GM13976 (cell line): ENCODE measurements at regions not wholly inside any gene's neighbourhood (a gene's known extent, or its start where the extent isn't known, plus 50 kb on each side); places are given as distances from the start of the nearest gene placed in this dataset.

ENCODE experiments used
- DNase-seq: peaks from one replicate; pipeline ENCODE4 v3.0.0; 2012; ENCODE audit warnings: low spot score
- CTCF ChIP-seq: IDR thresholded peaks from 2 replicates; pipeline ENCODE4 v1.5.1; 2012; ENCODE audit warnings: borderline replicate concordance, mild to moderate bottlenecking; ENCODE audit not compliant: insufficient read depth; ENCODE audit errors: extremely low read depth, missing control alignments, control extremely low read depth
- in situ Hi-C: fragments of 300-500 bp; cut with MboI; formaldehyde crosslinking; loops from one replicate; pipeline ENCODE4 v1.12.0; 2022; ENCODE audit warnings: low sequenced_read_pairs, mixed read lengths, inconsistent platforms; ENCODE audit not compliant: unreplicated experiment

- in situ Hi-C loops, result no loop called here
- no peak for TF ChIP-seq CTCF
- DNase-seq, result no peak
Observed at GRCh38 chr12:94815450-94815849, 165.1 kb upstream of the TMCC3 start.

GRCh38 chr12:94813314-94813713, 163.0 kb upstream of the TMCC3 start:
- DNase-seq, result no peak
- TF ChIP-seq CTCF, result no peak
- in situ Hi-C loops, result no loop called here

- no peak for DNase-seq
Observed at GRCh38 chr12:94812345-94812744, 162.0 kb upstream of the TMCC3 start.

GRCh38 chr12:94811611-94812010, 161.3 kb upstream of the TMCC3 start:
- in situ Hi-C loops, result no loop called here
- TF ChIP-seq CTCF, result no peak
- no peak for DNase-seq

More at GRCh38 chr12:94812345-94812744, 162.0 kb upstream of the TMCC3 start:
- in situ Hi-C loops, result no loop called here
- TF ChIP-seq CTCF, result no peak

GRCh38 chr12:94807951-94808350, 157.6 kb upstream of the TMCC3 start:
- in situ Hi-C loops, result no loop called here
- DNase-seq, result no peak
- TF ChIP-seq CTCF, result no peak

- in situ Hi-C loops, result no loop called here
- DNase-seq, result no peak
- TF ChIP-seq CTCF, result no peak
Observed at GRCh38 chr12:94806617-94807016, 156.3 kb upstream of the TMCC3 start.
